ENCODE measurements at regions not wholly inside any gene's neighbourhood (a gene's known extent, or its start where the extent isn't known, plus 50 kb on each side); places are given as distances from the start of the nearest gene placed in this dataset.

DNA sequence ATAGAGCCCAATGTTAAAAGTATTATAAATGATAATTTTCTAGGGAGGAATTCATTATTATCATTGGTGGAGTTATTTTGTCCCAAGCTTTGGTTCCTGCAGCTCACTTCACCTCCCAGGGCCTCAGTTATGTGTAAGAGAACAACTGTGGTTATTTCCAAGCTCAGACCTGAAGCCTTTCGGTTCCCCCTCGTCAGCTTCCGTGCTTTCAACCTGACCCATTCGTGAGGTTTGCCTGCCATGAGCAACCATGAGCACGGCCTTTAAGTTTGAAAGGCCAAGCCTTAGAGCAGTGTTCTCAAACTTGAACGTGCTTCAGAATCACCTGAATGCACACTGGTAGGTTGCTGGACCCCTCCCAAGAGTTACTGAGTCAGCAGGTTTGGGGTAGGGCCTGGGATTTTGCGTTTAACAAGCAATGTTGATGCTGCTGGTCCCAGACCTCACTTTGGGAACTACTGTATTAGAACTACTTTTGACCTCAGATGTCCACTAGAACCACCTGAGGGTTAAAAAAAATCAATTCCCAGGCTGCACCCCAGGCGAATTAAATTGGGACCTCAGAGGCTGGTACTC is 133.0 kb upstream of the PRMT8 start:
- Mint-ChIP-seq H3K4me1 (ENCODE audit: insufficient read depth, unreplicated experiment) (no peaks in the 10 kb centered on the region), H3K27me3 (ENCODE audit: insufficient read depth, unreplicated experiment) (no peaks in the 10 kb centered on the region), H3K9me3 (ENCODE audit: unreplicated experiment) (no peaks in the 10 kb centered on the region), H3K27ac (ENCODE audit: low read depth, unreplicated experiment) (no peak overlapping the region), H3K4me3 (ENCODE audit: unreplicated experiment) (no peak overlapping the region), H3K36me3 (ENCODE audit: insufficient read depth, unreplicated experiment) (no peaks in the 10 kb centered on the region)
- POLR2A ChIA-PET, result no interaction called here
- TF ChIP-seq, protein P1, sequence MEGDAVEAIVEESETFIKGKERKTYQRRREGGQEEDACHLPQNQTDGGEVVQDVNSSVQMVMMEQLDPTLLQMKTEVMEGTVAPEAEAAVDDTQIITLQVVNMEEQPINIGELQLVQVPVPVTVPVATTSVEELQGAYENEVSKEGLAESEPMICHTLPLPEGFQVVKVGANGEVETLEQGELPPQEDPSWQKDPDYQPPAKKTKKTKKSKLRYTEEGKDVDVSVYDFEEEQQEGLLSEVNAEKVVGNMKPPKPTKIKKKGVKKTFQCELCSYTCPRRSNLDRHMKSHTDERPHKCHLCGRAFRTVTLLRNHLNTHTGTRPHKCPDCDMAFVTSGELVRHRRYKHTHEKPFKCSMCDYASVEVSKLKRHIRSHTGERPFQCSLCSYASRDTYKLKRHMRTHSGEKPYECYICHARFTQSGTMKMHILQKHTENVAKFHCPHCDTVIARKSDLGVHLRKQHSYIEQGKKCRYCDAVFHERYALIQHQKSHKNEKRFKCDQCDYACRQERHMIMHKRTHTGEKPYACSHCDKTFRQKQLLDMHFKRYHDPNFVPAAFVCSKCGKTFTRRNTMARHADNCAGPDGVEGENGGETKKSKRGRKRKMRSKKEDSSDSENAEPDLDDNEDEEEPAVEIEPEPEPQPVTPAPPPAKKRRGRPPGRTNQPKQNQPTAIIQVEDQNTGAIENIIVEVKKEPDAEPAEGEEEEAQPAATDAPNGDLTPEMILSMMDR (IDR thresholded peaks at IDR 0.05; ENCODE audit: unreplicated experiment), result no peak
- DNase-seq (ENCODE audit: unreplicated experiment), result no peak
- CTCF ChIA-PET, result interaction anchor here (1.3 kb wide), 2 partner anchors 43 to 58 kb away, joined by 3 to 4 read pairs; no protein-coding TSS in a partner anchor
- intact Hi-C loops (cut with micrococcal nuclease), result no loop called here
- no TSS peak for BruUV-seq (replicated peaks)

DNA sequence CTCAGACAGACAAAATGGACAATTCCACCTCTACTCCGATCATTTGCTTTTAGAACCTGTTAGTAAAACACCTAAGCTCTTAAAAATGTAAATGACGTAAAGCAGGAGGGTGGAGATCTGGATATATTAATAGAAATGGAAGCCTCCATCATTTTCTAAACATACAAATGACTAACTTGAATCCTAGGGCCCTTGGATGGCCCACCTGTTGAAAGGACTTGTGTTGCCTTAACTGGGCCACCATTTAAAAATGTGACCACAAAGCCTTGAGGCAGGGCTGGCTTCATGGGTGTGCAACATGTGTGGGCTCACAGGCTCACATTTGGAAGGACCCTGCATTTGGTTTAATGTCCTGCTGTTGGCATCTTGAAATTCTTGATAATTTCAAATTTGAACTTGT is 131.5 kb upstream of the PRMT8 start:
- DNase-seq (ENCODE audit: unreplicated experiment), result no peak
- POLR2A ChIA-PET, result no interaction called here
- BruUV-seq (replicated peaks), result no TSS peak
- Mint-ChIP-seq H3K27ac (ENCODE audit: low read depth, unreplicated experiment) (no peak overlapping the region), H3K36me3 (ENCODE audit: insufficient read depth, unreplicated experiment) (no peaks in the 10 kb centered on the region), H3K9me3 (ENCODE audit: unreplicated experiment) (no peaks in the 10 kb centered on the region), H3K4me3 (ENCODE audit: unreplicated experiment) (no peak overlapping the region), H3K27me3 (ENCODE audit: insufficient read depth, unreplicated experiment) (no peaks in the 10 kb centered on the region), H3K4me1 (ENCODE audit: insufficient read depth, unreplicated experiment) (no peaks in the 10 kb centered on the region)
- intact Hi-C loops (cut with micrococcal nuclease), result no loop called here
- TF ChIP-seq, protein P1 (IDR thresholded peaks at IDR 0.05; ENCODE audit: unreplicated experiment), result no peak
- CTCF ChIA-PET, result interaction anchor here (1.2 kb wide), 1 partner anchor 20 kb away, joined by 3 read pairs; no protein-coding TSS in a partner anchor

DNA sequence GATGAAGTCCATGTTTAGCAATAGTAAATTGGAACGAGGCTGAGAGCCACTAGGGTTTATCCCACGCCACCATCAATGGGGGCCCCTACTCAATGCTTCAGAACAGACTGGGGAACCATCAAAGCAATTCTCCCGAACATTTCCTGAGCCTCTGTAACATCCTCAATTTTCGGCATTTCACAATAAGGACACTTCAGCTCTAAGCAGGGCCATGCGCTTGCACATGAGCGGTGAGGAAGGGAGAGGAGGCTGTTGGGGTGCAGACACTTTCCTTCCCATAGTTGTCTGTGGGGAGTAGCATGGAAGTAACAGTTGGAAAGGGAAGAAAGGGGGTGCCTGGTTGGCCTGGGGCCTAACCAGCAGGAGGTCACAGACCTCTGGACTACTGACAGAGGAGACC is 129.9 kb upstream of the PRMT8 start:
- peaks cover 6% of the 10 kb centered on the region for H3K4me1 Mint-ChIP-seq (ENCODE audit: insufficient read depth, unreplicated experiment)
- intact Hi-C loops (cut with micrococcal nuclease), result no loop called here
- ChIA-PET POLR2A (no interaction called here), CTCF (interaction anchor here (0.6 kb wide), 1 partner anchor 1377 kb away, joined by 3 read pairs; no protein-coding TSS in a partner anchor)
- H3K4me3 Mint-ChIP-seq (ENCODE audit: unreplicated experiment), result no peak overlapping the region
- DNase-seq (ENCODE audit: unreplicated experiment), result no peak
- no peaks in the 10 kb centered on the region for H3K9me3 Mint-ChIP-seq (ENCODE audit: unreplicated experiment)
- no peaks in the 10 kb centered on the region for H3K36me3 Mint-ChIP-seq (ENCODE audit: insufficient read depth, unreplicated experiment)
- H3K27ac Mint-ChIP-seq (ENCODE audit: low read depth, unreplicated experiment), result no peak overlapping the region
- no TSS peak for BruUV-seq (replicated peaks)
- TF ChIP-seq, protein P1 (IDR thresholded peaks at IDR 0.05; ENCODE audit: unreplicated experiment), result no peak
- no peaks in the 10 kb centered on the region for H3K27me3 Mint-ChIP-seq (ENCODE audit: insufficient read depth, unreplicated experiment)

DNA sequence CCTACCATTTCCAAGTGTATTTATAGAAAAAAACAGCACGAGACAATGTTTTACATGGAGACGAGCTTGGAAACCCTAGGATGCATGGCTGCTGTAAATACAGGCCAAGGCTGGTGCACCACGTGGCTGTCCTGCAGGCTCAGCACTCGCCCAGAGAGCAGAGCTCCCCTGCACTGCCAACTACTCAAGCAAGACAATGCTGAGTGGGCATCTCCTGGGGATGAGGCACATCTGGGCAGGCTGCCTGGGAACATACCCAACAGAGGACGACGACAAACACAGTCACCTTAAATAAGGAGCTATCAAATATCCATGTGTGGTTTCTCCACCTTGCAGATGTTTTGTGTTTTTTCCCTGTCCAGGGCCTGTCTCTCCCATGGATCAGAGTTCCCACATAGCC is 128.3 kb upstream of the PRMT8 start:
- ChIA-PET POLR2A (no interaction called here), CTCF (interaction anchor here (1.3 kb wide), 1 partner anchor 59 kb away, joined by 4 read pairs; no protein-coding TSS in a partner anchor)
- Mint-ChIP-seq H3K36me3 (ENCODE audit: insufficient read depth, unreplicated experiment) (no peaks in the 10 kb centered on the region), H3K9me3 (ENCODE audit: unreplicated experiment) (no peaks in the 10 kb centered on the region), H3K4me3 (ENCODE audit: unreplicated experiment) (no peak overlapping the region), H3K4me1 (ENCODE audit: insufficient read depth, unreplicated experiment) (peaks cover 6% of the 10 kb centered on the region), H3K27me3 (ENCODE audit: insufficient read depth, unreplicated experiment) (no peaks in the 10 kb centered on the region), H3K27ac (ENCODE audit: low read depth, unreplicated experiment) (no peak overlapping the region)
- DNase-seq (ENCODE audit: unreplicated experiment), result no peak
- TF ChIP-seq, protein P1 (IDR thresholded peaks at IDR 0.05; ENCODE audit: unreplicated experiment), result no peak
- no TSS peak for BruUV-seq (replicated peaks)
- intact Hi-C loops (cut with micrococcal nuclease), result no loop called here
